OCI-LY1 (cell line): ENCODE measurements at regions not wholly inside any gene's neighbourhood (a gene's known extent, or its start where the extent isn't known, plus 50 kb on each side); places are given as distances from the start of the nearest gene placed in this dataset.

ENCODE experiments used
- EZH2 ChIP-seq: fragments of 200-600 bp; sonication (generic), shearing (Covaris generic); IDR thresholded peaks from 2 replicates; pipeline ENCODE4 v1.8.0; 2017; ENCODE audit warnings: borderline replicate concordance, mixed run types, mild to moderate bottlenecking, antibody characterized with exemption, low read length, moderate library complexity, mixed read lengths
- TF ChIP-seq, protein P1 (sequence below): fragments of 200-600 bp; sonication (generic), shearing (Covaris generic); IDR thresholded peaks from 2 replicates; pipeline ENCODE4 v1.5.1; 2017; ENCODE audit warnings: mild to moderate bottlenecking, antibody characterized with exemption, low read length, moderate library complexity, mixed read lengths

DNA sequence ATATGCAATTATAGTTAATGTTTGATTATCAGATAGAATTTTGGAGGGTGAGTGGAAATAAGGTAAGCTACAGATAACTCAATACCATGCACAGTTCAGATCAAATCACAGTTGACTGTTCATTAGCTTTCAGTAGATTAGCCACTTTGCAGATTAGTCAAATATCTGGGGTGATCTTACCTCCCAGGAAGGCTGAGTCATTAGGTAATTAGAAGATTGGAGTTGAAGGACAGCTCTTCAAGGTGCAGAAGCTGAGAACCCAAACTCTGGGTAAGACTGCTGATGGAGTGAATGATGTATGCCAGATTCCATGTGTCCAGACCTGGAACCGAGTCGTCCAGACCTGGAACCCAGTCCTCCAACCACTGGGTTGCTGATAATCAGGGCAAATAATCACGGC is 262.8 kb upstream of the UBE2E3 start:
- TF ChIP-seq, protein P1, sequence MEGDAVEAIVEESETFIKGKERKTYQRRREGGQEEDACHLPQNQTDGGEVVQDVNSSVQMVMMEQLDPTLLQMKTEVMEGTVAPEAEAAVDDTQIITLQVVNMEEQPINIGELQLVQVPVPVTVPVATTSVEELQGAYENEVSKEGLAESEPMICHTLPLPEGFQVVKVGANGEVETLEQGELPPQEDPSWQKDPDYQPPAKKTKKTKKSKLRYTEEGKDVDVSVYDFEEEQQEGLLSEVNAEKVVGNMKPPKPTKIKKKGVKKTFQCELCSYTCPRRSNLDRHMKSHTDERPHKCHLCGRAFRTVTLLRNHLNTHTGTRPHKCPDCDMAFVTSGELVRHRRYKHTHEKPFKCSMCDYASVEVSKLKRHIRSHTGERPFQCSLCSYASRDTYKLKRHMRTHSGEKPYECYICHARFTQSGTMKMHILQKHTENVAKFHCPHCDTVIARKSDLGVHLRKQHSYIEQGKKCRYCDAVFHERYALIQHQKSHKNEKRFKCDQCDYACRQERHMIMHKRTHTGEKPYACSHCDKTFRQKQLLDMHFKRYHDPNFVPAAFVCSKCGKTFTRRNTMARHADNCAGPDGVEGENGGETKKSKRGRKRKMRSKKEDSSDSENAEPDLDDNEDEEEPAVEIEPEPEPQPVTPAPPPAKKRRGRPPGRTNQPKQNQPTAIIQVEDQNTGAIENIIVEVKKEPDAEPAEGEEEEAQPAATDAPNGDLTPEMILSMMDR = no peak
- TF ChIP-seq EZH2 = no peak
